Mesenchymal stem cell (in vitro differentiated cells and primary cell): ENCODE measurements at regions not wholly inside any gene's neighbourhood (a gene's known extent, or its start where the extent isn't known, plus 50 kb on each side); places are given as distances from the start of the nearest gene placed in this dataset.
"Not testable (repeated sequence)": the region's sequence is repeated elsewhere in the genome, so short reads cannot be mapped to it uniquely, and the experiment has no call there.

Source experiments
- DNase-seq: peaks from one replicate; pipeline ENCODE4 v3.0.0-alpha.2; 2013
- H2AFZ ChIP-seq: one replicate; pipeline ENCODE4 v1.6.1; 2013; ENCODE audit warnings: low read depth, mild to moderate bottlenecking, control low read depth, inconsistent platforms, low read length, moderate library complexity
- H2AK5ac ChIP-seq: 2 replicates; pipeline ENCODE4 v1.6.1; 2013; ENCODE audit warnings: low read length, moderate library complexity, mild to moderate bottlenecking, inconsistent platforms; ENCODE audit not compliant: severe bottlenecking
- H2BK120ac ChIP-seq: one replicate; pipeline ENCODE4 v1.6.1; 2013; ENCODE audit warnings: low read depth, mild to moderate bottlenecking, inconsistent platforms, low read length, moderate library complexity
- H2BK12ac ChIP-seq, 2 experiments: one replicate each; pipeline ENCODE4 v1.6.1; 2013; ENCODE audit warnings: inconsistent platforms in 2 of 2, low read length in 2 of 2, mild to moderate bottlenecking in 2 of 2, moderate library complexity in 2 of 2, control low read depth in 1 of 2
- H2BK15ac ChIP-seq: one replicate; pipeline ENCODE4 v1.6.1; 2013; ENCODE audit warnings: mild to moderate bottlenecking, low read depth, inconsistent platforms; ENCODE audit not compliant: poor library complexity, severe bottlenecking
- H2BK5ac ChIP-seq: 2 replicates; pipeline ENCODE4 v1.6.1; 2013; ENCODE audit warnings: low read depth, mild to moderate bottlenecking, low read length, control low read depth, inconsistent platforms; ENCODE audit not compliant: poor library complexity, severe bottlenecking
- H3K14ac ChIP-seq, 2 experiments: one replicate each; pipeline ENCODE4 v1.6.1; 2013; ENCODE audit warnings: inconsistent platforms in 2 of 2, low read length in 2 of 2, control low read depth in 1 of 2, mild to moderate bottlenecking in 1 of 2, moderate library complexity in 1 of 2
- H3K18ac ChIP-seq, 2 experiments: one replicate each; pipeline ENCODE4 v1.6.1; 2013; ENCODE audit warnings: inconsistent platforms in 2 of 2, low read length in 2 of 2, control low read depth in 1 of 2, low read depth in 1 of 2, mild to moderate bottlenecking in 1 of 2
- H3K23ac ChIP-seq, 2 experiments: one replicate each; pipeline ENCODE4 v1.6.1; 2013; ENCODE audit warnings: inconsistent platforms in 2 of 2, low read length in 2 of 2, mild to moderate bottlenecking in 2 of 2, moderate library complexity in 2 of 2, control low read depth in 1 of 2
- H3K27ac ChIP-seq: 2 replicates; pipeline ENCODE4 v1.5.1; 2013; ENCODE audit warnings: mild to moderate bottlenecking, moderate library complexity, low read length, control low read depth, inconsistent platforms; ENCODE audit not compliant: poor library complexity, severe bottlenecking
- H3K27me3 ChIP-seq, 2 experiments: 2 replicates each; pipeline versions ENCODE4 v1.6.1 to v1.7.0; 2013; ENCODE audit warnings: low read length in 2 of 2, mild to moderate bottlenecking in 2 of 2, moderate library complexity in 2 of 2, control low read depth in 1 of 2, inconsistent platforms in 1 of 2; ENCODE audit not compliant: control insufficient read depth in 1 of 2, insufficient read depth in 1 of 2
- H3K36me3 ChIP-seq, 2 experiments: 2 replicates each; pipeline versions ENCODE4 v1.6.1 to v1.7.0; 2013; ENCODE audit warnings: low read length in 2 of 2, control low read depth in 1 of 2, inconsistent platforms in 1 of 2, low read depth in 1 of 2, mild to moderate bottlenecking in 1 of 2; ENCODE audit not compliant: insufficient read depth in 2 of 2, control insufficient read depth in 1 of 2
- H3K4ac ChIP-seq, 2 experiments: one replicate each; pipeline ENCODE4 v1.6.1; 2013; ENCODE audit warnings: inconsistent platforms in 2 of 2, low read length in 2 of 2, mild to moderate bottlenecking in 2 of 2, moderate library complexity in 2 of 2, control low read depth in 1 of 2, low read depth in 1 of 2
- H3K4me1 ChIP-seq: 2 replicates; pipeline ENCODE4 v1.6.1; 2013; ENCODE audit warnings: low read depth, low read length, control low read depth; ENCODE audit not compliant: control insufficient read depth, insufficient read depth
- H3K4me2 ChIP-seq: 2 replicates; pipeline ENCODE4 v1.6.1; 2013; ENCODE audit warnings: low read length, mild to moderate bottlenecking, inconsistent platforms; ENCODE audit not compliant: poor library complexity, severe bottlenecking
- H3K4me3 ChIP-seq, 2 experiments: 2 replicates each; pipeline versions ENCODE4 v1.5.1 to v1.7.0; 2013; ENCODE audit warnings: low read length in 2 of 2, mild to moderate bottlenecking in 2 of 2, control low read depth in 1 of 2, low read depth in 1 of 2; ENCODE audit not compliant: insufficient read depth in 1 of 2
- H3K79me1 ChIP-seq: replicated peaks from 2 replicates; pipeline ENCODE4 v1.6.1; 2013; ENCODE audit warnings: mild to moderate bottlenecking, control low read depth, low read length, inconsistent platforms; ENCODE audit not compliant: poor library complexity, severe bottlenecking
- H3K9ac ChIP-seq: 2 replicates; pipeline ENCODE4 v1.7.0; 2013; ENCODE audit warnings: mild to moderate bottlenecking, low read length, moderate library complexity
- H3K9me3 ChIP-seq: 2 replicates; pipeline ENCODE4 v1.7.0; 2013; ENCODE audit warnings: mild to moderate bottlenecking, low read length; ENCODE audit not compliant: control insufficient read depth
- H4K8ac ChIP-seq: one replicate; pipeline ENCODE4 v1.6.1; 2013; ENCODE audit warnings: inconsistent platforms, mild to moderate bottlenecking, low read length, moderate library complexity
- H4K91ac ChIP-seq: one replicate; pipeline ENCODE4 v1.6.1; 2013; ENCODE audit warnings: mild to moderate bottlenecking, low read length, inconsistent platforms
- WGBS: methylation state at CpG from one replicate; pipeline ENCODE4 v1.1.7; 2013; ENCODE audit warnings: mixed read lengths; 5-methylcytosine and 5-hydroxymethylcytosine counted together

- H2BK5ac ChIP-seq = no peak overlapping the region
- no peak overlapping the region for H3K4me2 ChIP-seq
- H3K18ac ChIP-seq = no peak overlapping the region
- H2BK12ac ChIP-seq = no peak overlapping the region
- no peak overlapping the region for H4K91ac ChIP-seq
- H3K27me3 ChIP-seq = no peaks in the 10 kb centered on the region
- no peak overlapping the region for H3K27ac ChIP-seq
- H3K36me3 ChIP-seq = no peaks in the 10 kb centered on the region
- no peak overlapping the region for H3K4ac ChIP-seq
- no peak overlapping the region for H3K23ac ChIP-seq
- H2BK15ac ChIP-seq = no peak overlapping the region
- H3K9me3 ChIP-seq = no peaks in the 10 kb centered on the region
- H3K4me1 ChIP-seq = no peaks in the 10 kb centered on the region
- H3K4me3 ChIP-seq = no peak overlapping the region
- DNase-seq = no peak
- H2BK120ac ChIP-seq = no peak overlapping the region
- H2AK5ac ChIP-seq = no peak overlapping the region
- H3K79me1 ChIP-seq = no peaks in the 10 kb centered on the region
- no peak overlapping the region for H4K8ac ChIP-seq
- H3K14ac ChIP-seq = no peak overlapping the region
- H3K9ac ChIP-seq = no peak overlapping the region
- no peak overlapping the region for H2AFZ ChIP-seq
Measured at GRCh38 chr4:130034876-130035275, 938.9 kb downstream of the C4orf33 start.

DNA sequence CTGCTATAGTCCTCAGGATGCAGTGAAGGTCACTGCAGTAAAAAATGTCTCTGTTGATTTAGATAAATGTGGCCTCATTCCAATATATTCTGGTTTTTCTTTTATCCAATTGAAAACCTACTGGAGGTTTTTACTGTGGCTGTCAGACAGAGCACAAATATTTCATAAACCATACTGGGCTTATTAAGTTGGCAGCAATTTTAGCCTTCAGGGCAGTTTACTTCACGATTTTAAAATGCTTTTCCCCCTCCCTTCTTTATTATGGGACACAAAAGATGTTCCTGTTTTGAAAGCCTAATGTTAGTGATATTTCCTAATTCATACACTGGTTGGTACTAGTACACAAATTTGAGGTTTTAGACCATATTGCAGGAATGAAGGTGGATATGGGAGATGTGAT lies 939.4 kb downstream of the C4orf33 start:
- Histone ChIP-seq H4K8ac (no peak overlapping the region), H3K27ac (no peak overlapping the region), H3K9me3 (no peaks in the 10 kb centered on the region), H2AK5ac (no peak overlapping the region), H2AFZ (no peak overlapping the region), H3K14ac (no peak overlapping the region), H2BK120ac (no peak overlapping the region), H3K4me3 (no peak overlapping the region), H3K18ac (no peak overlapping the region), H3K79me1 (no peaks in the 10 kb centered on the region), H3K9ac (no peak overlapping the region), H3K27me3 (no peaks in the 10 kb centered on the region), H3K4me1 (no peaks in the 10 kb centered on the region), H2BK15ac (no peak overlapping the region), H3K4me2 (no peak overlapping the region), H3K36me3 (no peaks in the 10 kb centered on the region), H3K23ac (no peak overlapping the region), H3K4ac (no peak overlapping the region), H4K91ac (no peak overlapping the region), H2BK5ac (no peak overlapping the region), H2BK12ac (no peak overlapping the region)
- DNase-seq = no peak
- no CpG with 5 or more reads among the region's 1 CpG for WGBS

- not testable (repeated sequence) for H2BK12ac ChIP-seq, H4K8ac ChIP-seq, H3K4me1 ChIP-seq, H3K14ac ChIP-seq, H3K23ac ChIP-seq, H3K4me2 ChIP-seq, H3K18ac ChIP-seq, H3K4me3 ChIP-seq, H2AK5ac ChIP-seq, H3K4ac ChIP-seq, H3K36me3 ChIP-seq, H3K79me1 ChIP-seq, H3K27ac ChIP-seq, H2BK5ac ChIP-seq, H3K9ac ChIP-seq, DNase-seq, H2AFZ ChIP-seq, H3K27me3 ChIP-seq, H2BK120ac ChIP-seq, H2BK15ac ChIP-seq, H4K91ac ChIP-seq, H3K9me3 ChIP-seq
- WGBS = 96% methylated on average over 13 of the region's 13 CpGs
Measured at GRCh38 chr4:130037866-130038265, 941.9 kb downstream of the C4orf33 start.

DNA sequence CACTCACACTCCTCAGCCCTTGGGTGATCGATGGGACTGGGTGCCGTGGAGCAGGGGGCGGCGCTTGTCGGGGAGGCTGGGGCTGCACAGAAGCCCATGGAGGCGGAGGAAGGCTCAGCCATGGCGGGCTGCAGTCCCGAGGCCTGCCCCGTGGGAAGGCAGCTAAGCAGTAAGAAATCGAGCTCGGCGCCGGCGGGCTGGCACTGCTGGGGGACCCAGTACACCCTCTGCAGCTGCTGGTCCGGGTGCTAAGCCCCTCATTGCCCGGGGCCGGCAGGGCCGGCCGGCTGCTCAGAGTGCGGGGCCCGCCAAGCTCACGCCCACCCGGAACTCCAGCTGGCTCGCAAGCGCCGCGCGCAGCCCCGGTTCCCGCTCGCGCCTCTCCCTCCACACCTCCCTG lies 942.6 kb downstream of the C4orf33 start:
- not testable (repeated sequence) for H3K79me1 ChIP-seq, H3K36me3 ChIP-seq, H2BK5ac ChIP-seq, H3K18ac ChIP-seq, H3K9ac ChIP-seq, H2BK120ac ChIP-seq, H3K27me3 ChIP-seq, H3K4me3 ChIP-seq, H3K23ac ChIP-seq, DNase-seq, H4K91ac ChIP-seq, H3K4me2 ChIP-seq, H2AFZ ChIP-seq, H2AK5ac ChIP-seq, H2BK12ac ChIP-seq, H2BK15ac ChIP-seq, H3K4ac ChIP-seq, H3K14ac ChIP-seq, H4K8ac ChIP-seq, H3K4me1 ChIP-seq, H3K9me3 ChIP-seq, H3K27ac ChIP-seq
- 92% methylated on average over 31 of the region's 32 CpGs for WGBS
